ENCODE measurements at regions not wholly inside any gene's neighbourhood (a gene's known extent, or its start where the extent isn't known, plus 50 kb on each side); places are given as distances from the start of the nearest gene placed in this dataset.

DNA sequence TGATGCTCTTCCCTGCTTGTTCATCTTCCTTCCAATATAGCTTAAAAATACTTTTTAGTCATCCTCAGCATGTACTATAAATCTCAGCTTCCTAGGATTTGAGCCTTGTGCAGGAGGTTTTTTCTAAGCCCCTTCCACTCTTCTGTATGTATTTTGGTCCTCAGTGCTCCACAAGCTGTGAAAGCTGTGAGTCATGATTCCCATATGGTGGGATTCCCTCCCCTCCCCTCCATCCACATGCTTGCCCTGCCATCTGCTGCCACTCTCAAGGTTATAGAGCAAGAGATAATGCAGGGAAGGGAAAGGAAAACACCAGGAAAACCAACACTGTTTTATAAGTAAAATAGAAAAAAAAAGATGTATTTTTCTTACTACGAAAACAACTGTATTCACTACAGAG is 58.5 kb upstream of the AP1S2 start:
- no peak overlapping the region for H3K4me3 ChIP-seq (ENCODE audit: low read depth in 2 of 2, low read length in 2 of 2)
- TF ChIP-seq CTCF (IDR thresholded peaks at IDR 0.05) (no peak), REST (IDR thresholded peaks at IDR 0.05; ENCODE audit: insufficient read depth in 1 of 2, low read depth in 2 of 2, low read length in 1 of 2) (no peak), SIN3A (IDR thresholded peaks at IDR 0.05; ENCODE audit: borderline replicate concordance, insufficient read depth, low read depth, low read length) (no peak), TCF7L2 (IDR thresholded peaks at IDR 0.05; ENCODE audit: low read depth, low read length) (no peak), POLR2AphosphoS5 (IDR thresholded peaks at IDR 0.05; ENCODE audit: low read depth, low read length) (no peak)
- no peak overlapping the region for H3K27ac ChIP-seq (ENCODE audit: low read length)
- H3K9me3 ChIP-seq (ENCODE audit: control insufficient read depth, insufficient read depth, low read depth, low read length), result no peaks in the 10 kb centered on the region
- no peaks in the 10 kb centered on the region for H3K27me3 ChIP-seq (ENCODE audit: control insufficient read depth, insufficient read depth, low read length)
- intact Hi-C loops (cut with micrococcal nuclease; ENCODE audit: unreplicated experiment), result no loop called here
- no peaks in the 10 kb centered on the region for H3K4me1 ChIP-seq (ENCODE audit: control insufficient read depth, insufficient read depth, low read length)
- ChIA-PET CTCF (no interaction called here), POLR2A (no interaction called here)
- ATAC-seq, result no peak
- no TSS peak for BruUV-seq (replicated peaks)
- no peak for DNase-seq (ENCODE audit: low read depth, low spot score)
- H3K36me3 ChIP-seq (ENCODE audit: control insufficient read depth, insufficient read depth, low read length), result no peaks in the 10 kb centered on the region
- in situ Hi-C loops (cut with HindIII; ENCODE audit: low pct_unique_long_range_greater_than_20kb, low sequenced_read_pairs), result no loop called here

DNA sequence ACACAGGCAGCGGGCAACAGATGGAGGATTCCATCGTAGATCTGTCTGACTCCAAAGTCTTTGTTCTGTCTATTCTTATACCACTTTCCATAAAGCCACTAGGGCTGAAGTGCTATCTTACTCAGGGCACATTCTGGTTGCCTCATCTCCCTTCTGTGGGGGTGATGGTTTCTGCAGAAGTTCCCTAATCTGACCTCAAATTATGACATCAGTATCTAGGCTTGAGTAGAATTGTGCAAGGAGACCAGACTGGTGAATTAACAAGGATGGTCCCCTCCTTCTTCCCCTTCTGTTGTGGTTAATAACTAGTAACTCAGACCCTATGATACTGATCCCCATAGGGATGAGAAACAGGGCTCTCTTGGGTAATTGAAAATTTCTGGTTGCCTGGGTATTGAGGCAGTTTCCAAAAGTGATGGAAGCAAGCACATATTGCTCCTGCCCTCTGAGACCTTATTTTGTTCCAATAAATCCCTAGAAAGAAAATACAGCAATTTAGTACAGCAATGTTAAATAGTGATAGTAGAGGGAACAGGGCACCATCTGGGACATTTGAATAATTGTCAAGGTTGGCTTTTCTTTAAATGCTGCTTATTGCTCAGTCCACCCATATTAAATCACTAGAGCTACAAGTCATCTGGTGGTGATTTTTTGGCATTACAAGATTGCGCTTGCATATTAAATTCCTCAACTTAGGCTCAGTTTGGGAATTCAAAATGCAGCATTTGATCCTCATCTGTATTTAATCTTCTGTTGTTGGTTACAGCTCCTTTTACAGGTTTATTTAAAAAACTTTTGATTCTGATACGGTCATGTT is 57.3 kb upstream of the AP1S2 start:
- in situ Hi-C loops (cut with HindIII; ENCODE audit: low pct_unique_long_range_greater_than_20kb, low sequenced_read_pairs) (no loop called here), intact Hi-C loops (cut with micrococcal nuclease; ENCODE audit: unreplicated experiment) (no loop called here)
- Histone ChIP-seq H3K9me3 (ENCODE audit: control insufficient read depth, insufficient read depth, low read depth, low read length) (no peaks in the 10 kb centered on the region), H3K4me1 (ENCODE audit: control insufficient read depth, insufficient read depth, low read length) (no peaks in the 10 kb centered on the region), H3K36me3 (ENCODE audit: control insufficient read depth, insufficient read depth, low read length) (no peaks in the 10 kb centered on the region), H3K27ac (ENCODE audit: low read length) (no peak overlapping the region), H3K4me3 (ENCODE audit: low read depth in 2 of 2, low read length in 2 of 2) (no peak overlapping the region), H3K27me3 (ENCODE audit: control insufficient read depth, insufficient read depth, low read length) (no peaks in the 10 kb centered on the region)
- no TSS peak for BruUV-seq (replicated peaks)
- CTCF ChIA-PET, result no interaction called here
- no peak for ATAC-seq
- TF ChIP-seq POLR2AphosphoS5 (IDR thresholded peaks at IDR 0.05; ENCODE audit: low read depth, low read length) (no peak), SIN3A (IDR thresholded peaks at IDR 0.05; ENCODE audit: borderline replicate concordance, insufficient read depth, low read depth, low read length) (no peak), TCF7L2 (IDR thresholded peaks at IDR 0.05; ENCODE audit: low read depth, low read length) (no peak), CTCF (IDR thresholded peaks at IDR 0.05) (no peak), REST (IDR thresholded peaks at IDR 0.05; ENCODE audit: insufficient read depth in 1 of 2, low read depth in 2 of 2, low read length in 1 of 2) (no peak)
- POLR2A ChIA-PET, result no interaction called here
- no peak for DNase-seq (ENCODE audit: low read depth, low spot score)

Measured in Panc1 (cell line).